CD4-positive, alpha-beta memory T cell (primary cell): ENCODE measurements at regions not wholly inside any gene's neighbourhood (a gene's known extent, or its start where the extent isn't known, plus 50 kb on each side); places are given as distances from the start of the nearest gene placed in this dataset.

Source experiments
- CTCF ChIA-PET: fragments of 350-600 bp; sonication (Branson Sonifier 250); formaldehyde crosslinking; loops from one replicate; lab custom pipeline; 2021; ENCODE audit warnings: inconsistent platforms; ENCODE audit not compliant: partially characterized antibody; lab: Charles Lee
- POLR2A ChIA-PET: fragments of 350-600 bp; sonication (Branson Sonifier 250); formaldehyde crosslinking; loops from one replicate; lab custom pipeline; 2021; ENCODE audit not compliant: partially characterized antibody; lab: Charles Lee
- DNase-seq, 5 donors: peaks; one replicate each; pipeline versions ENCODE4 v3.0.0 to v3.0.0-alpha.2; 2020 to 2022; ENCODE audit warnings: mixed read lengths in 1 of 5
- H3K27ac ChIP-seq: one replicate; pipeline ENCODE4 v1.7.0; 2013; ENCODE audit warnings: low read depth, low read length
- H3K27me3 ChIP-seq: 2 replicates; pipeline ENCODE4 v1.7.0; 2013; ENCODE audit warnings: mild to moderate bottlenecking, low read length, moderate library complexity; ENCODE audit not compliant: insufficient read depth
- H3K36me3 ChIP-seq: 2 replicates; pipeline ENCODE4 v1.7.0; 2013; ENCODE audit warnings: mild to moderate bottlenecking, low read length, moderate library complexity; ENCODE audit not compliant: insufficient read depth
- H3K4me1 ChIP-seq: 2 replicates; pipeline ENCODE4 v1.7.0; 2013; ENCODE audit warnings: mild to moderate bottlenecking, low read length, moderate library complexity; ENCODE audit not compliant: insufficient read depth
- H3K4me3 ChIP-seq, 2 donors: one replicate each; pipeline ENCODE4 v1.7.0; 2013; ENCODE audit warnings: low read length in 2 of 2, mild to moderate bottlenecking in 1 of 2
- H3K9me3 ChIP-seq, 2 donors: one replicate each; pipeline ENCODE4 v1.7.0; 2013; ENCODE audit warnings: low read length in 2 of 2, control low read depth in 1 of 2; ENCODE audit not compliant: control insufficient read depth in 1 of 2
- H3K27ac Mint-ChIP-seq, 7 donors: one replicate each; pipeline ENCODE4 v1.8.0; 2020 to 2021; ENCODE audit warnings: mixed read lengths in 7 of 7, mild to moderate bottlenecking in 6 of 7, inconsistent platforms in 3 of 7, moderate library complexity in 3 of 7
- H3K27me3 Mint-ChIP-seq, 2 donors: one replicate each; pipeline ENCODE4 v1.8.0; 2020 to 2021; ENCODE audit warnings: mixed read lengths in 2 of 2
- H3K36me3 Mint-ChIP-seq, 2 donors: one replicate each; pipeline ENCODE4 v1.8.0; 2020 to 2021; ENCODE audit warnings: mixed read lengths in 2 of 2, inconsistent platforms in 1 of 2, mild to moderate bottlenecking in 1 of 2
- H3K4me1 Mint-ChIP-seq, 4 donors: one replicate each; pipeline ENCODE4 v1.8.0; 2020 to 2021; ENCODE audit warnings: mixed read lengths in 4 of 4, mild to moderate bottlenecking in 1 of 4
- H3K4me3 Mint-ChIP-seq, 8 donors: one replicate each; pipeline ENCODE4 v1.8.0; 2020 to 2021; ENCODE audit warnings: mixed read lengths in 8 of 8, mild to moderate bottlenecking in 7 of 8, moderate library complexity in 6 of 8, inconsistent platforms in 3 of 8
- H3K9me3 Mint-ChIP-seq, 8 donors: one replicate each; pipeline ENCODE4 v1.8.0; 2020 to 2021; ENCODE audit warnings: mixed read lengths in 8 of 8, mild to moderate bottlenecking in 5 of 8, inconsistent platforms in 3 of 8, moderate library complexity in 1 of 8
- intact Hi-C: fragments of 100-400 bp; cut with micrococcal nuclease; formaldehyde crosslinking; loops from one replicate; pipeline ENCODE4 v1.15.1; 2023

GRCh38 chr14:98203421-98203820 is 1068.6 kb downstream of the BCL11B start:
- POLR2A ChIA-PET, result interaction anchor here (0.9 to 1.9 kb wide), 3 partner anchors 14 to 30 kb away, joined by 3 to 5 read pairs (median 3); no protein-coding TSS in a partner anchor
- Mint-ChIP-seq H3K27ac (peak overlapping the region; percentile 19 to 88 (median 42)), H3K27me3 (no peaks in the 10 kb centered on the region), H3K36me3 (no peaks in the 10 kb centered on the region), H3K4me1 (peaks cover 57 to 97% (median 74%) of the 10 kb centered on the region in 4 donors), H3K4me3 (peak overlapping the region in 7 of 8 donors; percentile 18 to 83 (median 60)), H3K9me3 (no peaks in the 10 kb centered on the region)
- Histone ChIP-seq H3K4me3 (no peak overlapping the region), H3K27me3 (no peaks in the 10 kb centered on the region), H3K27ac (no peak overlapping the region), H3K36me3 (no peaks in the 10 kb centered on the region), H3K4me1 (peaks cover 80% of the 10 kb centered on the region), H3K9me3 (no peaks in the 10 kb centered on the region)
- intact Hi-C loops, result no loop called here
- CTCF ChIA-PET, result interaction anchor here (1.6 to 2.1 kb wide), 2 partner anchors 35 to 64 kb away, joined by 3 to 6 read pairs; no protein-coding TSS in a partner anchor
- no peak for DNase-seq

- Mint-ChIP-seq H3K36me3 (no peaks in the 10 kb centered on the region), H3K4me1 (peaks cover 53 to 97% (median 72%) of the 10 kb centered on the region in 4 donors), H3K4me3 (peak overlapping the region in 7 of 8 donors; percentile 23 to 83 (median 74)), H3K27me3 (no peaks in the 10 kb centered on the region), H3K27ac (peak overlapping the region in 6 of 7 donors; percentile 19 to 88 (median 83)), H3K9me3 (no peaks in the 10 kb centered on the region)
- CTCF ChIA-PET, result interaction anchor here (1.6 to 2.1 kb wide), 2 partner anchors 35 to 64 kb away, joined by 3 to 6 read pairs; no protein-coding TSS in a partner anchor
- Histone ChIP-seq H3K4me3 (no peak overlapping the region), H3K4me1 (peaks cover 80% of the 10 kb centered on the region), H3K9me3 (no peaks in the 10 kb centered on the region), H3K36me3 (no peaks in the 10 kb centered on the region), H3K27ac (no peak overlapping the region), H3K27me3 (no peaks in the 10 kb centered on the region)
- DNase-seq, result no peak
- intact Hi-C loops, result no loop called here
- POLR2A ChIA-PET, result interaction anchor here (0.6 to 2.1 kb wide), 5 partner anchors 9 to 30 kb away, joined by 3 to 7 read pairs (median 3); no protein-coding TSS in a partner anchor
Measured at GRCh38 chr14:98204139-98204538, 1067.9 kb downstream of the BCL11B start.

- Histone ChIP-seq H3K27ac (no peak overlapping the region), H3K27me3 (no peaks in the 10 kb centered on the region), H3K36me3 (no peaks in the 10 kb centered on the region), H3K4me3 (no peak overlapping the region), H3K9me3 (no peaks in the 10 kb centered on the region), H3K4me1 (peaks cover 88% of the 10 kb centered on the region)
- POLR2A ChIA-PET, result interaction anchor here (1.8 to 6.8 kb wide), 2 partner anchors 10 to 21 kb away, joined by 4 to 85 read pairs; no protein-coding TSS in a partner anchor
- intact Hi-C loops, result no loop called here
- Mint-ChIP-seq H3K4me1 (peaks cover 70 to 99% (median 83%) of the 10 kb centered on the region in 4 donors), H3K4me3 (peak overlapping the region in 6 of 8 donors; percentile 23 to 78 (median 68)), H3K36me3 (no peaks in the 10 kb centered on the region), H3K9me3 (no peaks in the 10 kb centered on the region), H3K27me3 (no peaks in the 10 kb centered on the region), H3K27ac (peak overlapping the region; percentile 11 to 92 (median 70))
- CTCF ChIA-PET, result no interaction called here
- no peak for DNase-seq
Measured at GRCh38 chr14:98207415-98207814, 1064.6 kb downstream of the BCL11B start.

GRCh38 chr14:98208211-98208611 is 1063.8 kb downstream of the BCL11B start:
- H3K4me3 ChIP-seq, result no peak overlapping the region

GRCh38 chr14:98208943-98209342 is 1063.1 kb downstream of the BCL11B start:
- H3K9me3 Mint-ChIP-seq, result no peaks in the 10 kb centered on the region
- ChIA-PET POLR2A (interaction anchor here (0.9 to 6.8 kb wide), 11 partner anchors 8 to 1058 kb away, joined by 3 to 85 read pairs (median 6); no protein-coding TSS in a partner anchor), CTCF (interaction anchor here (0.9 to 2.5 kb wide), 5 partner anchors 10 to 1058 kb away, joined by 3 to 11 read pairs (median 4); no protein-coding TSS in a partner anchor)
- intact Hi-C loops, result no loop called here
- H3K27me3 Mint-ChIP-seq, result no peaks in the 10 kb centered on the region
- H3K36me3 Mint-ChIP-seq, result no peaks in the 10 kb centered on the region
- no peak overlapping the region for H3K4me3 ChIP-seq
- peaks cover 86% of the 10 kb centered on the region for H3K4me1 ChIP-seq
- H3K27ac ChIP-seq, result no peak overlapping the region
- peaks cover 72 to 94% (median 78%) of the 10 kb centered on the region in 4 donors for H3K4me1 Mint-ChIP-seq
- no peak for DNase-seq
- H3K36me3 ChIP-seq, result no peaks in the 10 kb centered on the region
- no peaks in the 10 kb centered on the region for H3K9me3 ChIP-seq
- peak overlapping the region in 6 of 7 donors; percentile 80 to 97 (median 94) for H3K27ac Mint-ChIP-seq
- H3K4me3 Mint-ChIP-seq, result peak overlapping the region in 4 of 8 donors; percentile 14 to 87 (median 52)
- H3K27me3 ChIP-seq, result no peaks in the 10 kb centered on the region

More at GRCh38 chr14:98208211-98208611, 1063.8 kb downstream of the BCL11B start:
- Histone ChIP-seq H3K4me1 (peaks cover 93% of the 10 kb centered on the region), H3K9me3 (no peaks in the 10 kb centered on the region), H3K27ac (no peak overlapping the region), H3K36me3 (no peaks in the 10 kb centered on the region), H3K27me3 (no peaks in the 10 kb centered on the region)
- no peaks in the 10 kb centered on the region for H3K9me3 Mint-ChIP-seq
- no peaks in the 10 kb centered on the region for H3K27me3 Mint-ChIP-seq
- peak overlapping the region; percentile 59 to 96 (median 90) for H3K27ac Mint-ChIP-seq
- CTCF ChIA-PET, result interaction anchor here (1.8 to 2.5 kb wide), 2 partner anchors 14 to 19 kb away, joined by 3 to 11 read pairs; no protein-coding TSS in a partner anchor
- H3K4me1 Mint-ChIP-seq, result peaks cover 71 to 98% (median 83%) of the 10 kb centered on the region in 4 donors
- H3K36me3 Mint-ChIP-seq, result no peaks in the 10 kb centered on the region
- DNase-seq, result no peak
- H3K4me3 Mint-ChIP-seq, result peak overlapping the region in 7 of 8 donors; percentile 27 to 78 (median 68)
- intact Hi-C loops, result no loop called here
- POLR2A ChIA-PET, result interaction anchor here (0.9 to 6.8 kb wide), 8 partner anchors 10 to 1059 kb away, joined by 3 to 85 read pairs (median 7); no protein-coding TSS in a partner anchor

GRCh38 chr14:98210045-98210672 is 1061.8 kb downstream of the BCL11B start:
- Histone ChIP-seq H3K4me3 (peak overlapping the region in 1 of 2 donors; percentile 27), H3K27ac (peak overlapping the region; percentile 38), H3K9me3 (no peaks in the 10 kb centered on the region), H3K27me3 (no peaks in the 10 kb centered on the region), H3K4me1 (peaks cover 77% of the 10 kb centered on the region), H3K36me3 (no peaks in the 10 kb centered on the region)
- POLR2A ChIA-PET, result interaction anchor here (0.8 to 6.8 kb wide), 18 partner anchors 10 to 1062 kb away, joined by 3 to 85 read pairs (median 6); partner anchors contain the start of gene BCL11B
- no peaks in the 10 kb centered on the region for H3K36me3 Mint-ChIP-seq
- H3K4me3 Mint-ChIP-seq, result peak overlapping the region; percentile 36 to 87 (median 80)
- peaks cover 68 to 92% (median 80%) of the 10 kb centered on the region in 4 donors for H3K4me1 Mint-ChIP-seq
- H3K27ac Mint-ChIP-seq, result peak overlapping the region; percentile 92 to 97 (median 96)
- CTCF ChIA-PET, result interaction anchor here (0.9 to 2.5 kb wide), 8 partner anchors 11 to 1057 kb away, joined by 3 to 11 read pairs (median 4); no protein-coding TSS in a partner anchor
- DNase-seq, result peak in 3 of 5 donors; percentile 34 to 49 (median 36)
- intact Hi-C loops, result loop anchor here (1.0 kb wide), 1 partner anchor 13 kb away; no protein-coding TSS in a partner anchor
- H3K27me3 Mint-ChIP-seq, result no peaks in the 10 kb centered on the region
- no peaks in the 10 kb centered on the region for H3K9me3 Mint-ChIP-seq
